Prostate gland (tissue), 2 donors: ENCODE measurements at regions not wholly inside any gene's neighbourhood (a gene's known extent, or its start where the extent isn't known, plus 50 kb on each side); places are given as distances from the start of the nearest gene placed in this dataset.

ENCODE experiments used
- CTCF ChIP-seq, 4 experiments: fragments of 200-600 bp in 2 of 4; fragments of 450-650 bp in 2 of 4; sonication (generic) in 2 of 4; IDR thresholded peaks; 1 replicate in 3 of 4; 2 replicates in 1 of 4; pipeline ENCODE4 v1.5.1; 2016 to 2019; ENCODE audit warnings: antibody characterized with exemption in 4 of 4, mild to moderate bottlenecking in 2 of 4, moderate library complexity in 2 of 4
- POLR2A ChIP-seq: fragments of 450-650 bp; IDR thresholded peaks from one replicate; pipeline ENCODE4 v1.6.1; 2016; ENCODE audit warnings: antibody characterized with exemption, mild to moderate bottlenecking
- POLR2AphosphoS5 ChIP-seq: sonication (generic); formaldehyde crosslinking; IDR thresholded peaks from one replicate; pipeline ENCODE4 v1.6.1; 2017; ENCODE audit warnings: antibody characterized with exemption

- TF ChIP-seq CTCF (IDR thresholded peaks at IDR 0.05) (no peak), POLR2A (no peak), POLR2AphosphoS5 (no peak)
Observed at GRCh38 chr5:173667702-173668101, 51.3 kb upstream of the BOD1 start.
